SKM-1 (cell line): ENCODE measurements at regions not wholly inside any gene's neighbourhood (a gene's known extent, or its start where the extent isn't known, plus 50 kb on each side); places are given as distances from the start of the nearest gene placed in this dataset.

Source experiments
- DNase-seq: peaks from one replicate; lab custom pipeline; 2025; ENCODE audit not compliant: unreplicated experiment; lab: John Stamatoyannopoulos, UW

DNA sequence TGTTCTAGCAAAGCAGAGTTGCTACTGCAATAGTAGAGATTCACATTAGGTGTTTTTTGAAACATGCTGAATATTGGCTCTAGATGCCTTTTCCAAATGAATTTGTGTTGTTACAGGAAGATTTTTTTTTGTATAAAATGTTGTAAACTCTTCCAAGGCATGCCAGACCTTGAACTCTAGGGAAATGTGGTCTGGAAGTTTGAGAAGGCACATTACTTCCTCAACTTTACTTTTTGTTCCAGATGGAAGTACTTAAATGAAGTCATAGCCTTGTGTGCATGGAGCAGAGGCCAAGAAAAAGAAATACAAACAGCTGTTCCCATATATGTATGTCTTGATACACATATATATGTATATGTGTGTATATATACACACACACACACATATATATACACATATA lies 585.7 kb upstream of the MARCKS start:
- DNase-seq: no peak

DNA sequence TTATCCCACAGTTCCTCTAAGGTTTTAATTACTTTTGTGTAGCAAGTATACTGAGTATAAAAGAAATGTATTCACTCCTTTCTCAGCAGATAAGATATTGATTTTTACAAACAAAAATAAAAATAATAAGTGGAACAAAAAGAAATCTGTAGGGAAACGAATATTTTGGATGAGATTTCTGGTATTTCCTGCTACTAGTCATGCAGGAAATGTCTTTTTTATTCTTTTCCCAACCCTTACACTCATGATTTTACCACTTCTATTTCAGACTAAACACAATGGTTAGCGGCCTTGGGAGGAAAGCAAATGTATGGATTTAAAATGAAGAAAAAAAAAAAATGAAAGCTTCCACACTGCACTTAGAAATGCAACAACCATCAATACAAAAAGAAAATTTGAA lies 580.5 kb upstream of the MARCKS start:
- DNase-seq: no peak

DNA sequence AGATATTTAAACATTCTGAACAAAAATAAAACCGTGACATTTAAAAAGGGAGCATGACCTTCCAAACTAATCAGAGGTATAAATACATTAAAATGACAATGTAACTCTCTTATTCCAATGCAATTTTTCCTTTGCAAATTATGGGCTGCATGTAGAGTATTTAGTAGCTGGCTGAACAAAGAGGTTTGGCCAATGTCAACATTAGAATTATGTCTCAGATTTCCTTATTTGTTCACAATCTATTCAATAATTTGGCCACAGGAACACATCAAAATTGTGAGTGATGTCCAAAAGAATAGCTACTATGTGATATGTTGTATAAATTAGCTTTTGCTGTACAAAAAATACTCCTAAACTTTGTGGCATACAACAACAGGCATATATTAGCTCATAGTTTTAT lies 580.0 kb upstream of the MARCKS start:
- DNase-seq: no peak

DNA sequence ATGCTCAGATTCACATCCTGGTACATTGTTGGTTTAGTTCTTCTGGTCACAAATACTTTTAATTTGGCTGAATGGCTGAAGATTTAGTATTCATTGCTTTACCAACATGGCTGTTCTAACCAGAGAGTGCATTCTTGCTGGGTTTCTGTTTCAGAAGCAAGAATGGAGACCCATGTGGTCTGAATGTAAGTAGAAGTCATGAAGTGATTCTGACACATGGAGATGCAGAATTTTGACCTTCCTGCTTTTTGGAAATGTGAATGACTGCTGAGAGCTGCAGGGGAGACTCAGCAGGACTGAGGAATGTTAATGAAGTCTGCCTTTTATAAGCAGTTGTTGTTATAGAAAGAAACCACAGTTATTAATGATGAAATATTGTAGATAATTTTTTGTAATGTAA lies 576.1 kb upstream of the MARCKS start:
- DNase-seq: no peak

DNA sequence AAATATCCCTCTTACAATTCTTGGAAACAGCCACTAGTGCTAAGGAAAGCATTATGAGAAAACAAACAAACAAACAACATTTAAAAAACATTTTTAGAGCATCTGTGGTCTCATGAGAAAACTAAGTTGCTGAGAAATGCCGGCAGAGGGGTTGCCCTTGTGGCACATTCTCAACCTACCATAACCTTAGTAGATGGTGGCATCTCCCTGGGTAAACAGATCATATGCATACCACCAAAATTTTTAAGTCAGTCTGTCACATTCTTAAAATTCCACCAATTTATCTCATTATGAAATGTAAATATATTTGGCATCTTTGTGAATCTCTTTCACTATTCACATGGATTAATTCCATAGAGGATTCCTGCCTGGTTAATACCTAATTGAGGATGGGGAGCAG lies 575.7 kb upstream of the MARCKS start:
- DNase-seq: no peak

DNA sequence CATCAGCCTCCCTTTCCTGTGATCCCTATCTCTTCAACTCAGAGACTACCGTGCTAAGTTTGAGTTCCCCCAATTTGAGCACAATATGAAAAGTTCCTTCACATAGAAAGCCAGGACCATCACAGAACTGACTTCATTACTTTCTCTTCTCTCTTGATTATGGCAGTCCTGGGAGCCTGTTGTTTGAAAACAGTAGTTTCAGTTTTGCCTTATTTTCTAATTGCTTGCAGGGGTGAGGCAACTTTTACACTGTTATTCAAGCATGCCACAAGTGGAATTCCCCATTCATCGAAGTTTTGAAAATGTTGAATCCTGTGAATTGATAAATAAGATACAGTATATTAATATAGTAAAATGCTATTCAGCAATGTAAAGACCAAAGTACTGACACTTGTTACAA lies 569.7 kb upstream of the MARCKS start:
- DNase-seq: no peak

DNA sequence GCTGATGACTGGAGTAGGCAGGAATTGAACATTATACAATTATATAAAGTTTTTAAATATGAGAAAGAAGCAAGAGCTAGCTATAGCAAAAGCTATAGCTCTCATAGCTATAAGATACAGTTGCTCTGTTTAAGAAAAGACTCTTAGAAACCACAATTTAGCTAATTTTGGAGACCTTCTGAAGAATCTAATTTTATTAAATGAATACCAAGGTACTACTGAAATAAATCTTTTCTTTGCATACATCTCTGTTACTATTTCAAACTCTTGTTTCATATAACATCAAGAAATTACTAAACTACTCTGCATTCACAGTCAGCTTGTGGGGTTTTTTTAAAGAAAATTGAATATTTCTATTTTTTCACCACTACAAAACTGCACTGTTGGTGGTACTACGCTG lies 568.7 kb upstream of the MARCKS start:
- no peak for DNase-seq

DNA sequence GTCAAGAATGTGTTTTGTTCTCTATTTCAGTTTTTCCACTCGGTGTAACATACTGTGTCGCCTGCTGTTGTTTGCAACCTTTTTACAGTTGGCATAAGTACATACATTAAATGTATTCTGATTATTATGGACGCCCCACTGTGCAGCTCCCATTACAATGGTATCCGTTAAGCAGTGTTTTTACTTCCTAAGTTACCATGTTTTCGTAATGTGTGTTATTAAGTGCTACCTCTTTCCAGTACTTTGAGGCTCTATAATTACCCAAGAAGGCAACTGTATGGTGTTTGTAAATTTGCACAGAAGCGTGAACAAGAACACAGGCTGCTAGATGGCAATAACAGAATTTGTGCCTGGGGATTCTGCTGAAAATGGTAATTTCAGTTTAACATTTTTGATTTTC lies 568.0 kb upstream of the MARCKS start:
- DNase-seq: no peak

DNA sequence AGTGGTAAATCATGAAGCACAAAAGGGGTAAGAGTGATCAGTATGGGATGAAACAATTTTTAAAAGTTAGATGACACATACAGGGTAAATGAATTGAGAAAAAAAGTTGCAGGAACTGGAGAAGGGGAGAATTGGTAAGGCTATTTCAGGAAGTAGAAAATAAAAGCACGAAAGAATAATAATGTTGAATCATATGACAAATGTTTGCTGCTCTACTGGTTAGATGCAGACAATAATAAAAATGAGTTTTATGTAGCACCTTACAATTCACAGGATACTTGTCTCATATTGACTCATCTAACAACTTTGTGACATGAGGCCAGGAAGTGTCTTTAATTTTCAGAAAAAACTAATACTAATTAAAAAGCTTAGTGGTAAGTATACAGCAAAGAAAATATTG lies 566.5 kb upstream of the MARCKS start:
- no peak for DNase-seq

DNA sequence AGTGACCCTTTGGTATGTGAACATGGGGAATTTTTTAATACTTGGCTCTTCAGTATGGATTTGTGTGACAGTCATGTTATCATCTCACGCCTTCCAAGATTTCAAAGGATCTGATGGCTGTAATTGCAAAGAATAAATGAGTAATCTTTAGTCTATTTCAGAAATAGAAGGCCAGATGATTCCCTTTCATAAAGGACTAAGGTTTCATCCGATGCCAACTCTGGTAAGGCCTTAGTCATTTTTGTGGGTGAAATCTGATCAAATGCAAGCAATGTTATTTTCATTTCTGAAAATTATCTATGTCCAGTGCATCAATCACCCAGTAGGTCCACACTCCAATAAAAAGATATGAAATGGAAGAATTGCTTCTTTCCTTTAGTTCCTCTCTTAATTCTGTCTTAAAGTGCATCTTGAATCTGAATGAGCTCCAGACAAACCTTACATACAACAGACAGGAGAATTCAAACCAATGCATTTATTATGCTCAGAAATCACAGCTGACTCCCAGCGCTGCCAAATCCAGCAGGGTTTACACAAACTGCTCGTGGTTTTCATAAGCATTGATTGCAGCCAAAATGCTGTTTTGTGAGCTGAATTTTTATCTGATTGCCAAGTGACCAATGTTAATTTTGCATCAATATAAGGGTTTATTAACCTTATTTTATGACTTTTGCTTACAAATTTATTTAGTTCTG lies 565.2 kb upstream of the MARCKS start:
- DNase-seq: no peak

DNA sequence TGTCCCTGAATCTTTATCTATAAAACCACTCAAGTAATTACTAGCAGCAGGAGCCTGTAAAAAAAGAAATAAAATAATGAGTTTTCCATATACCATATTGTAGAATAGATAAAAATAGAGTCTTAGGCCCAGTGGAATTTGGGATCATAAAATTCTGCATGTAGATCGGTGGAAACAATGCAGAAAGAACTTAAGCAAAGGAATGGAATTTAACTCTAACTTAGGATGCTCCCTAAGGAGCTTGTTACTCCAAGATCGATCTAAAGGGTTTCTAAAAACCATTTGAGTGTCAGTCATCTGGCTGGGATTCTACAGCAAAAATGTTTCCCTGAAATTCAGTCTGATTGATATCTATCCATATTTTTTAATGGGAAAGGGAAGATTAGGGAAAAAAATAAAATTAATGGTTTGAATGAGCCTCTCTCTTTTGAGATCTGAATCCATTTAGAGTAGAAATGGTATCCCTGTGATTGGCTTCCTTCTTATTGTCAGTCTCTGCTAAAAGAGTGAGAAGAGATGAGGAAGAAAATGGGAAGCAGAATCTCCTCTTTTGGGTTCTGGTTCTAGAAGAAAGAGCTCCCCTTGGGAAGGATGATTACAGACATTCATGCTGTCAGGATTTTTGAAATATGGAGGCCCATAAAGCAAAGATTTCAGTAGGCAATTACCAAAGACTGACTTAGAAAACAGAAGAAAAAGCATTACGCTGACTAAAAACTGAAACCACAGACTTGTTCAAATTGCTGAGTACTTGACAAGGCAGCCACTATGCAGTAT lies 564.3 kb upstream of the MARCKS start:
- no peak for DNase-seq

DNA sequence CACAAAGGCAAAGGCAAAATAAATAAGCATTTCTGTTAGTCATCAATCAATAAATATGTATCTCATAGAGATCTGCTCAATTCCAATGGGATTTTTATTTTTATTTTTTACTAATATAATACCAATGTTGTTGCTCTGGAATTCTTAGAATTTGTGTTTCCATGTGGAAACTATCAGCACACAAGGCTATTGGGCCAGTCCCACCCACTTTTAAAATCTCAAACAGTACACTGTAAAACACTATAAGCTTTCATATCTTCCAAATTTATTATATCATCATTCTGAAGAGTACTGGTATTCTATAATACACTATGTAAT lies 563.8 kb upstream of the MARCKS start:
- no peak for DNase-seq

DNA sequence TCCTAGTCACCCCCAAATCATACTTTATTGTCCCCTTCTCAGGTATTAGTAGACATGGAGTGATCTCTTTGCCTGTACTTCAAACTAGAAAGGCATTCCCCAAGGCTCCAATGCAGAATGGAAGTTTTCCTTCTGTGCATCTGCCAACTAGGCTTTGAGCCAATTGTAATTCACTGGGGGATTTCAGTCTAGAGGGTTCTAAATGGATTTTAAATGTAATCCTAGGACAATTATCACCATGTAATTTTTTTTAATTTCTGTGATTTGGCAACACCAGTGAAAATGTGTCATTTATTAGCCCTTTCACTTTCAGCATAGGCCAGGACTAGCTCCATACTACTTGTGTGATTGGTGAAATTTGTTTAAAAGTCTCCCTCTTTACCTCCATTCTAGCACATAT lies 557.6 kb upstream of the MARCKS start:
- DNase-seq: no peak

DNA sequence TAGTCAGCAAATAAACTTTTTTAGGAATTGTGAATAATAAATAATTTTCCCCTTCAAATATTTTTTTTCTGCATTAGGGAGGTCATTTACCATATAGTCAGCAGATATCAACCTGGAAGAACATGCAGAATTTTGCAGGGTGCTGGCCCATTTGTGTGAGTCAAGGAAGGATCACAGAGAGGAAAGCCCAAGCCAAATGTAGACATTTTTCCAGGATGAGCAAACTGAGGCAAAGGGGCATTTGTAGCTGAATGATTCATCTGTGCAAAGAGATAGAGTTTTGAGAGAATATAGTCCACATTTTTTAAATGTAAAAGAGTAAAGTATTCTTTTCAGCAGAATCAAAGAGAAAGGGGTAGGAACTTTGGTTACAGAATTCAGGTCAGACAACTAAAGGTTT lies 555.5 kb upstream of the MARCKS start:
- DNase-seq: no peak

DNA sequence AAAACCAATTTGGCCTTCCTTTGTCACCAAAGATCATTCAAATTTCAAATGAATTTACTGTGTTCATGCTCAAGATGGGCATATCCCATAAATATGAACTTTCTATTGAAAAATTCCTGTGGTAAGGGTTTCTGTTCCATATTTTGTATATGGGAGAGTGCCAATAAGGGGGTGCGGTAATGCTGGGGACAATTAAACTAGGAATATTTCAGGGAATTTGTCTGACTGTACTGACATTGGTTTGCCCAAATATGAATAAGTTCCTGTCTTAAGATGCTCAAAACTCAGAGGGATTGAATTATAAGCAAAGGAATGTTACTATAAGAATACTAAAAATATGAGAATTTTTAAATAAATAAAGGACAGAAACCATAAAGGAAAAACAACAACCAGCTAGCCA lies 553.0 kb upstream of the MARCKS start:
- DNase-seq: no peak

DNA sequence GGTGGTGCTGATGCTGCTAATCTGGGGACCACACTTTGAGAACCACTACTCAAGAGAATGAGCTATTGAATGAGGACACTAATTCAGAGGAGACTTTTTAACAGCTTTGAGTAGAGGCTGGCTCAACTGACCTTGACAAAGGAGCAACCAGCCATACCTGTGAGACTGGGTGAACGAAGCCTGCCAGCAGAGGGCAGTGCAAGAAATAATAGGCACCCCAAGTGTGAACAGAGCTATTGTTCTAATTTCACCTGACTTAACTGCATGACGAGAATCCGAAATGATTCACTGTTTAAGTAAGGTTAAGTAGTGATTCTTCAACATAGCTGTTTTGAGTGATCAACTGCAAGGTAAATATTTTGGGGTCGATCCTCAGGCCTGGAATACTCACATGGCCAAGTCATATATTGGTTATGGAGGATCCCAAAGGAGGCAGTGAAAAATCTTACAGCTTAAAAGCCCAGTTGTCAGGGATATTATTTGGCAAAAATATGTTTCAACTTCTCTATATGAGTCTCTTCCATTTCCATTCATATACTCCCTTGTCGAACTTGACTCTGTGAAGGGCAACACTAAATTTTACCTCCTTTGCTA lies 550.5 kb upstream of the MARCKS start:
- no peak for DNase-seq

DNA sequence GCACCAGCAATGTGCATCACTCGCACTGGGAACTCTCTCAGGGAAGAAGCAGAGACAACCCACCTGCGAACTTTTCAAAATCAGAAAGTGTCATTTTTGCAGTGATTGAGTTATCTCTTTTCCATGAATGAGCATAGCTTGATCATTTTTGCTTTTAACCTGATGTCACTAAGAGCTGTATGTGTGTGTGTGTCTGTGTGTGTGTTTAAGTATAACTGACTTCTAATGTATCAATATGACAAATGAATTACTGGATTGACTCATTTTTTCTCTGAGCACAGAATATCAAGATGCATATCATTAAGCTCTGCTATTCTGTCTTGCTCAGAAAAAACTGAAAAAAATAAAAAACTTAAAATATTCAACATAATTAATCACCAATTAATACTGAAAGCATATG lies 548.9 kb upstream of the MARCKS start:
- no peak for DNase-seq

DNA sequence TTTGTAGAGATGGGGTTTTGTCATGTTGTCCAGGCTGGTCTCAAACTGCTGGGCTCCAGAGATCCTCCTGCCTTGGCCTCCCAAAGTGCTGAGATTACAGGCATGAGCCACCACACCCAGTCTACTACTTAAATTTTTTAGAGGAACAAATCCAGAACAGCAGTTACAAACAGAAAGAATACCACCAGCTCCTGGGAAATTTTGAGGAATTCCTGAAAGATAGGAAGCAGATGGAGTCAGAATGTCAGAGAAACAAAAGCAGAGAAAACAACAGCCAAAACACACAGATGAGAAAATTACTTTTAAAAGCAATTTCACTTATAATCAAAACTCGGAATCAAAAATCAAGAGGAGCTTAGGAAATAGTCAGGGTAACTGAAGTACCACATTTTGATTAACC lies 543.3 kb upstream of the MARCKS start:
- no peak for DNase-seq

DNA sequence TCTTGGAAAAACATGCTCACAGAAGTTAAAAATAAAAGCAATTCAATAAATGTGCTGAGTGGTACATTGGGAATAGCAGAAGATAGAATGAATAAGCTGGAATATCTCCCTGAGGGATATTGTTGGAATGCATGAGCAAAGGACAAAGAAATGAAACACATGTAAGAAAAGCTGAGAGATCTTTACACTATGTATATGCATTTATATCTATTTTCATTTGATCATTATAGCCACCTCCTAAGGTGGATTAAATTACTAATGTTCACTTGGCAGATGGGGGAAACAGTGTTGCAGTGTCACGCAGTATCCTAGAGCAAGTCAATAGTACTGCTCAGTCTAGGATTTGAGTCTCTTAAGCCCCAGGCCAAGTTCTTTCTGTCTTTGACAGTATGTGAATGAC lies 542.0 kb upstream of the MARCKS start:
- DNase-seq: no peak

DNA sequence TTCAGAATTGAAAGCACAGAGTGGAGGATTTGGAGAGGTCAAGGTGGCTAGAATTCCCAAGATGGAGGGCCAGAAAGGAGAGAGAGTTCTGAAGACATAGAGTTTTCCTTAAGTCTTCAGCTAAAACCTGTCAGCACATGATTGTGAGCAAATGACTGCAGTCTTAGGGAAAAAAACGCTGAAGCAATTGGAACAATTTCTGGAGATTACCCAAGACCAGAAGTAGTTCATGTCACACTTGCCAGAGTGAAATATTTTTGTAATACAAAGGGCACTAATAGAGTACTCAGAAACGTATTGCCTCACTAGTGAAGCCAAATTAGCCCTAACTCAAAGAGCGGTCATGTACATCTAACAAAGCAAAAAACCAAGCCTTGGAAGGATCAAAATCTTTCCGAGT lies 541.3 kb upstream of the MARCKS start:
- no peak for DNase-seq

DNA sequence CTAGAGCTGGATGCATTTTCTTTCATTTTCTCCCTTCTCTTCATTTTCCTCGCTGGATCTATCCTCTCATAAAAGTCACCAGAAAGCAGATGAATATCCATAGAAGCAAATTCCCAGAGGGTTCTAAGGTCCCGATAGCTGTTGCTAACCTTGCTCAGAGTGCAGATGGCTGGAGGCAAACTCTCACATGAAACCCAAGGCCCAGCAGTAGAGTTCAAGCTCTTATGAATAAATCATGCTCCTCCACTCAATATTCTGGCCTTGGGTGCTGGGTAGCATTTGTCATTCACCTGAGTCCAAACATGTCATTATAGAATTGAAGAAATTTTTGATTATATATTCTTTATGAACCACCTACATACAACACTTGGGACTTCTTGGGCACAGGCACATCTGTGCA lies 539.7 kb upstream of the MARCKS start:
- DNase-seq: no peak

DNA sequence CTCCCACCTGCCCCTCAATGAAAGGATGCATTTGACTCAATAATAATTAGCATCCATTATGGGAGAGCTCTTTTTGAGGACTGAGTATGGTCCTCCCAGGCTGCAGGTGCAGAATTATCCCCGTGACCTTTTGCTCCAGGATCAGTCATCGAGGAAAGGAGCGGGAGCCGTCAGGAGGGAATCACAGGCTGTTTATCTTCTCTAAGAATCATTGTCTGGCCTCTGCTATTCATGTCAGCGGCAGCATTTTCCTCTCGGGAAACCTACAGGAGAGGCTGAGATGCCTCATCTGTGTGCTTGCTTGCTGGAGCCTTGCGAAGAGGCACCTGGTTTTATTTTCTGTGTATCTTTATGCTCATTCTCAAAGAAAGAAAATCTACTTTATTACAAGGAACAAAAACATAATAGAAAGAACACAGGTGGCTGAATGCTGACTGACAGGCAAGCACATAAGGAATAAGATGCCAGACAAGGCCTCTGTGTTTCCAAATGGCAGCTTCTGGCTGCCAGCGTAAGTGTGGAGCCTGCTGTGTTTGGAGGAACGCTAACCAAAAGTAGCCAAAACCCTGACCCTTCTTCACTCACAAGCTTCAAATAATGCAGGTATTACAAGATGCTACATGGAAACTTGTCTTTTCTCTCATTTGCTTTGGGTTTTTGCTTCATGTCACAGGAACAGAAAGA lies 539.1 kb upstream of the MARCKS start:
- no peak for DNase-seq
